Right ventricle myocardium inferior (tissue), 1 donor: ENCODE measurements at regions not wholly inside any gene's neighbourhood (a gene's known extent, or its start where the extent isn't known, plus 50 kb on each side); places are given as distances from the start of the nearest gene placed in this dataset.
A peak's percentile ranks its signal among the peaks of the same experiment; 100 is the strongest.

ENCODE experiments used
- ATAC-seq: fragments of 200-7000 bp; cut with Tn5 transposase; one replicate; pipeline ENCODE4 v1.9.1; 2020; ENCODE audit warnings: mild to moderate bottlenecking, moderate library complexity
- DNase-seq: peaks from one replicate; pipeline ENCODE4 v3.0.0; 2021; ENCODE audit errors: missing footprints
- intact Hi-C: fragments of 100-400 bp; cut with DNase I; formaldehyde crosslinking; loops from one replicate; pipeline ENCODE4 v1.11.0; 2022
- donor health status: DM: no; HTN: yes; CAD: no; lungs with severe emphysema.

- intact Hi-C loops, result no loop called here
- DNase-seq (no peak), ATAC-seq (no peak)
These were observed 139.9 kb downstream of the ZNF608 start for GRCh38 chr5:124606543-124606942.

- DNase-seq (no peak), ATAC-seq (no peak)
- intact Hi-C loops, result no loop called here
These were observed 140.3 kb downstream of the ZNF608 start for GRCh38 chr5:124606093-124606492.

DNA sequence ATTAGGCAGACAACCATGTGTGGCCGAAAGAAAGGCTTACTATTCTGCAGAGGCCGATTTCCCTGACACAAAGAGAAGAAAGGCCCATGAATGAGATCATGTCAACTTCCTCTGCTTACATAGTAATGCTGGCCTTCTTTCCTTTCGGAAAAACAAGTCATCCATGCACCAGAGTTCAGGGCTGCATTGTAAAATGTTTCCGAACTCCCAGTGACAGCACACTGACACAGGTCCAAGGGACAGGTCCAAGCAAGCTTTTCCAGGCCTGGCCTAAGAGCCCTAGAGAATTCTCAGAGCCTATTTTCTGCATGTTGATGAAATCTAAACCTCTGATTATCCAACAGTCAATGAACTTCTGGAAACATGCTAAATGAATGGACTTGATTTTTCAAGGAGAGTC lies 140.9 kb downstream of the ZNF608 start:
- intact Hi-C loops, result no loop called here
- ATAC-seq (peak; percentile 98), DNase-seq (no peak)

DNA sequence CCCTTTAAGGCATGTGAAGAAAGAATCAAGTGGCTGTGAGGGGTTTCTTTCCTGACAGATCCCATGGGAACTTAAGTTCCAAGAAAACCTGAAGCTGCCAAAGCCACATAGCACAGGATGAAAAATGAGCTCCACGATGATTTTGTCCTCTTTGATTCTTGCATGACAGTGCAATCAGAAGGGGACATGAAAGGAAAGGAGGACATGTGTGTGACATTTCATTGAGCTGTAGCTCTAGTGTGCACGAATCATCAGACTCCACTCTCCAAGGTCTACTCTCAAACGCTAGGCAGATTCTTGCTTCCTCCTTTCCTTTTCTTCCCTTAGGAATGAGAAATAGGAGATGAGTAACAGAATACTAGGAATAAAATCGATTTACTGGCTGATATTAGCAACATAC lies 142.0 kb downstream of the ZNF608 start:
- intact Hi-C loops, result no loop called here
- ATAC-seq (no peak), DNase-seq (no peak)

DNA sequence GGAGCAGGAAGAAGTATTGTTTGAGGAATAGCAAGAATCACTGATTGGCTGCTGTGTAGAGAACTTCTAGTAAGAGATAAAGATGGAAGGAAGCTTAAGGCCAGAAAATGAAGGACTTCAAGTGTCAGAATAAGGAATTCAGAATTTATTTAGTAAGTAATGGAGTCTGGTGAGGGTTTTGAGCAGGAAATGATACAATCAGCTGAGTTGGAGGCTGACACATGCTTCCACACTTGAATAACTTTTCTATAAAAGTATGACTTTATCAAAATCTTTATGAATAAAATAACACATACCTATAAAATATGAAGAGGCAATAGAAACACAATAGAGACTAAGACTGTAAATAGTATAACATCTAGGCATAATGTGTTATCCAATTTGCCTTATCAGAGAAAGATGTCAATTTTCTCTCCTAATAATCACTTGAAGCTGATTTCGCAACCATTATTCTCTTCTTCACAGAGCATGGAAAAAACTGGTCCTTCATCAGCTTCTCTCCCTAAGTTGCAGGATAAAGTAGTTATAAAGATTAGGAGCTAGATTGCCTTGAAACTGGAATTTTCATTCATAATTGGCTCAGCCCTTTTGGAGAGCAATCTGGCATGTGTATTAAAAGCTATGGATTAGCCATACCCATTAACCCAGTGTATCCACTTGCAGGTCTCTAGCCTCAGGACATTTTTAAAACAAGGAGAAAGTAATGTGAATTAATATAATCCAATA lies 143.4 kb downstream of the ZNF608 start:
- intact Hi-C loops, result no loop called here
- ATAC-seq, result no peak
- no peak for DNase-seq

DNA sequence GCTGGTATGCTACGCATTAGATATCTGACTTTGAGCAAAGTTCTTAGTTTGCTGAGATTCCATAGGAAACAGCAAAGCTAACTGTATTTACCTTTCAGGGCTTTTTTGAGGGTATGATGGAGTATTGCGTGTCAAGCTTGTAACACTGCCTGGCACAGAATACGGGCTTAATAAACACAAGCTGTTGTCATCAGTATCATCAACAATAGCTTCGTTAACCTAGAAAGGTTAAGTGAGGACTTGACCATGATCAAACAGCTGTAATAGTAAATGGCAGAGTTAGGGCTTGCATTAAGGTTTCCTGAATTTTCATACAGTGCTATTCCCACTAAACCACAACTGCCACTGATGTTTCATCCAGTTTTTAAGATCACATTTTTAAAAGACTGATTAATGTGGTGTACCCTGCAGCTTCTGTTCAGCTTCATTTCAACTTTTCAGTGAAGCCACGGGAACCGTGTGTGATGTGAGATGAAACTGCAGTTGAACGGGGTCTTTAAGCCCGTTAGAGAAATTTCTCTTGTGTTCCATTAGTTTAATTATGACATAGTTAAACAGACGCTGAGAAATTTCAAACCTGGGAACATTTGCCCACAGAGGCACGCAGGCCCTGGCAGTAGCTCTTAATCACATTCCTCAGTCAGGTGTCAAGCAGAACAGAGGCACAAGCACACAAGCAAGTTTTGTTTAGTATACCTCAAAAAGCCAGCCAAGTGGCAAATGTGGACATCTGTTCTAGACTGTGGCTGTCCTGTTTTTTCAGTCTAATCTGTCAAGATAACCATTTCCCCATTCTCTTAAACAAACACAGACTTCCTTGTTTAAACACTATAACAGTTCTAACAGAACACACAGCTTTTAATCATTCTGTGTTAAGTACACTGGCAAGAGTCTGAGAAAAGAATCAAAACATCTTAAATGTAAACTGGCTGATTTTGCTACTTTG lies 147.1 kb downstream of the ZNF608 start:
- DNase-seq (no peak), ATAC-seq (peak; percentile 81)
- intact Hi-C loops, result no loop called here

DNA sequence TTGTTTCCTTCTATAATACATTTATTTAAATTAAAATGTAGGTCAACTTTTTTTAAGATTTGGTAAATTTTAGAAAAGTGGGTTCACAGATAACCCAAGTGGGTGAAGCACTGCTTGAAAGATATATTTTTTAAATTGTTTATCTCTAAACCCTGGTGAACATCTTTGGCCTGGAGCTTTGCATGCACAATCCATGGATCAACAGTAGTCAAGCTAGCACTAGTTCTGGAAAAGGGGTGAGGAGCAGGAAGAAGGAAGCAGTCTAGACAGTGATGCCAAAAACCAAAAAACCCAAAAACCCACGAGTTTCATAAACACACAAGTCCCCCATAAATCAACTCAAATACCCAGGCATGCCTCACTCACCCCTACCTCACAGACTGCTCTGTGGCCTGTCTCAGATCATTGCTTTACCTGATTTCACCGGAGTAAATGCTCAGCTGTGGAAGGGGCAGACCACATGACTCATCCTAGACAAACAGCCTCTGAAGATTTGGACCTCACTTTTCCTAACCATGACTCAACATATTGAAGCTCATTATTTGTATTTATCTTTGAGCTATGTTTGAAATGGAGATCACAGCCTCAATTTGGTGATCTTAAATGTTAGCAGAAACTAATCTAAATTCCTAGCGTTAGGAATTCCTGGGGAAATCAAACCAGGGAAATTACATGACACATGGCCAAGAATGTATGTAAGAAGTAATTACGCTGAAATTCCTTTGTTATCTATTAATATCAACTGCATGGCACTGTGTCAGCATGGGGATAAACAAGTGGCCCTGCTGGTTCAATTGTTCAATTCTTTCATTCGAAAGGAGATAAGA lies 149.6 kb downstream of the ZNF608 start:
- intact Hi-C loops, result no loop called here
- ATAC-seq (no peak), DNase-seq (no peak)

DNA sequence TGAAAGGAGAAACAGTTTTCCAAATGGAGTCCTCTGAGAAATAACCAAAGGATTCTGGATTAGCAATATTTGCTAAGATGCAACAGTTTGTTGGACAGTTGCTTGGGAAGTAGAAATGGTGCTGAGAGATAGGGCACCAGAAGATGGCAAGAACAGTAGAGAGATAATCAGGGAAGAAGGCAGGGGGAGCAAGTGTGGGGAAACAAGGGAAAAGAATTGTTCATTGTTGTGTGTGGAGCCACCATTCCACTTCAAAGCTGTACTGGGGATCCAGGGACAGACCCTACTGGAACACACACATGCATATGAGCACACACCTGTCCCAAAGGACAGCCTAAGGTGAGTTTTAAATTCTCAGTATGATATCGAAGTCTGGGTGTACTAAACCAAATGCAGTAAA lies 152.5 kb downstream of the ZNF608 start:
- intact Hi-C loops, result no loop called here
- ATAC-seq (no peak), DNase-seq (no peak)

DNA sequence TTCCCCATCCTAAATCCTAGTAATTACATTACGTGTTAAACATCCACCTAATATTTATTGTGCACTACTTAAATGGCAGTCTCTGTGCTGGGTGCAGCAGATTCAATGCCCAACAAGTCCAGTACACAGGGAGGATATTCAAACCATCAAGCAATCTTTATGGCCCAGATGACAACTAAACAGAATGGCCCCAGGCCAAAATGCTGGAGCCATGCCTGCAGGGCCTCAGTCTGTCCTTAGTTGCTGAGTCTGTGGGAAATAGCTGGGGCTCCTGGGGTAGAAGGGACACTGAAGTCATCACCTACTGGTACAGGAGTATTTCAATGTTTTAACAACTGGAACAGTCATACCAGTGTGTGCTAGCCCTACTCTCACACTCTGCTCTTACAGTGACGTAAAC lies 153.5 kb downstream of the ZNF608 start:
- DNase-seq (no peak), ATAC-seq (no peak)
- intact Hi-C loops, result no loop called here

DNA sequence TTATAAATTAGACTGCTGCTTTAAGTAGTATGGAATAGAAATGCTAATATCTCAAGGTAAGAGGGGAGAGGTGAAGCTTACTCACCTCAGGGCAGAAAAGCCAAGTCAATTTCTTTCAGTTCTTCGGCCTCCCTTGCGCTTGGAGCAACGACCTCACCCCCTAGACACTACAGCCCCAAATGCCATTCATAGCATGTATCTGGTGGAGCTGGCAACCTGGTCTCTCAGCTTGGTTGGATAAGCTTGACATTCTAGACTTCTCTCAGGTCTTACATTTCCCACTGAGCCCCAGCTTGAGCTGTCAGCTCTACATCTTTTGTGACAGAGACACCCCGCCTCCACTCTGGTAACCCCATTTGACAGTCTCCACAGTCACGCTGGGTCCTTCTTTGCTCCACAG lies 154.9 kb downstream of the ZNF608 start:
- DNase-seq, result no peak
- intact Hi-C loops, result no loop called here
- no peak for ATAC-seq

- DNase-seq (no peak), ATAC-seq (no peak)
- intact Hi-C loops, result no loop called here
These were observed 155.8 kb downstream of the ZNF608 start for GRCh38 chr5:124590686-124591085.

DNA sequence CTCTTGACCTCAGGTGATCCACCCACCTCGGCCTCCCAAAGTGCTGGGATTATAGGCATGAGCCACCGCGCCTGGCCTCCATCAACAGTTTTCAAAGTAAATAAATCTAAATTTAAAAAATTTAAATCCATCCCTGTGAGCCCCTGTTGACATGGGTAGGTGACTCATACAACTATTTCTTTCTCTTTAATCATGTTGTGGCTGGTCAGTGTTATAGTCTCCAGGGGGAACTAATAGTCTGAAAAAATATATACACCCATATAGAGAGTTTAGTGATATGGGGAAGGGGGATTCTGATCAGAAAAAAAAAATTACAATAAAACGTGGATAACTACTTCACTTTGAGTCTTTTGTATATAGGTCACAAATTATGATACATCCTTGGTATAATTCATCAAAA lies 159.2 kb downstream of the ZNF608 start:
- intact Hi-C loops, result no loop called here
- DNase-seq, result no peak
- no peak for ATAC-seq

- DNase-seq (no peak), ATAC-seq (no peak)
- intact Hi-C loops, result no loop called here
These were observed 161.3 kb downstream of the ZNF608 start for GRCh38 chr5:124584991-124585715.

DNA sequence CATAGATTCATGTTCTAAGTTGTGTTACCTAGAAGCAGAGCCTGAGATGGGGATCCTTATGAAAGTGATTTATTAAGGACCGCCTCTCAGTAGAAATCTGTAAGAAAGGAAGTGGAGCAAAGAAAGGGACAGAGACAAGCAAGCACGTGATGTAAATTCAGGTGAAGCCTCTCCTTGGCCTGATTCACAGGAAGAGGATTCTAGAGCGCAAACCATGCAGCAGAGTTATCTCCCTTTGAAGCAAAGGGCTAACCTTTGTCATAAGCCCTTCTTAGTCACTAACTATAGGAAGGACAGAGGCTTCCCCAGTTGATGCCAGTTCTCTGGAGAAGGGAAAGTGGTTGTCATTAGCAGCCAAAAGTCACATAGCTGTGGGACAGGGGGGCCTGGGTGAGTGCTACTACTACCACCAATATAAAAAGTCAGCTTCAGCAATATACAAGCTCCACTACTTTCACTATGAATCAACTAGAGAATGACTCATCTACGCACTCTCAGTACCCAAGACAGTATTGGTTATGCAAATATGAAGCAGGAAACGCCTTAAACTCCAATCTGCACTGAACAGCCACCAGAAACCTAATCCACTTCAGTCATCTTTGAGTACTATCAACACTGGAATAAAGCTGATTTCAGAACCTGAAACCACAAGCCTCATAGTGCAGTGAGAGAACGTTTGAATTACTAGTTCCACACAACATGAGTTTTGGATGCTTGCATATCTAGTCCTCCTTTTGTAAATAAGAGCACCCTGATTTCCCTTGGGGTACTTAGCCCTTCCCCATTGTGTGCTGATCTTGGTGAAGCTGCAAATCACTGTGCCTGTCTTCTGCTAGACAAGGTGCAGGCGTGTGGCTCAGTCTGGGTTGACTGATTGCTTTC lies 162.7 kb downstream of the ZNF608 start:
- ATAC-seq, result no peak
- no peak for DNase-seq
- intact Hi-C loops, result no loop called here

GRCh38 chr5:124582561-124582840 lies 163.9 kb downstream of the ZNF608 start:
- DNase-seq (no peak), ATAC-seq (no peak)
- intact Hi-C loops, result no loop called here

DNA sequence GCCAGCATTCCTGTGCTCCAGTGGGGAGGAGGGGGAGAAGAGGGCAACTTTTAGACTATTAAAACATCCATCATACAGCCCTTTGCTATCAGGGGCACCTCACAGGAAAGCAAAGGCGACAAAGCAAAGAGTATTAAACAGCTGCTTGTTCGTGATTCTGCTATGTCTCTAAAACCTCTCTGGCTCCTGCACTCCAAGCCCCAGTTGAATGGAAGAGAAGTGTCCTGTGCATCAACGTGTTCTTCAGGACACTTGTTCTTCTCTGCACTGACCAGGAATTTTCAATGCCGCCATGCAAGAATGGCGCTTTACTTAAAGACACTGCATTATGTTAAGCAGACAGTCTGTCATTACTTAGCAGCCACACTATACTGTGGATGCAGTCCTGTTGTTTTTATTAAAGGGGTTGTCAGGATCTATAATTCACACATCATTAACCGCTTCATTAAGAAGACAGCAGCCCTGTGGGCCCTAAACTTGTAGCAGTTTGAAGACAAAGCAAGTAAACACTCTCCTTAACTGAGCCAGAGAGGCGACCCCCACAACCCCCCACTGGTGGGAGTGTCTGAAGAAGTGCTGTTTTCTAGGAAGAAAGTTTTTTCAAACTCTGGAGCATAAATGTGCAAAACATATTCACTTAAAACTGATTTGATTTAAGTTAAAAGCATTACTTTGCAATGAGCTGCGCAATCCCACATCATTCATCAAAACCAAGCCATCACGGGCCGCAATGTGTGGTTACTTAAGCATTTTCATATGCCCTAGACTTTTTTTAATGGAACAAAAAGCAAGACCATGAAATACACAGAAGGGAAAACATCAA lies 164.5 kb downstream of the ZNF608 start:
- no peak for ATAC-seq
- no peak for DNase-seq
- intact Hi-C loops, result no loop called here
